ENCODE measurements at regions not wholly inside any gene's neighbourhood (a gene's known extent, or its start where the extent isn't known, plus 50 kb on each side); places are given as distances from the start of the nearest gene placed in this dataset.

DNA sequence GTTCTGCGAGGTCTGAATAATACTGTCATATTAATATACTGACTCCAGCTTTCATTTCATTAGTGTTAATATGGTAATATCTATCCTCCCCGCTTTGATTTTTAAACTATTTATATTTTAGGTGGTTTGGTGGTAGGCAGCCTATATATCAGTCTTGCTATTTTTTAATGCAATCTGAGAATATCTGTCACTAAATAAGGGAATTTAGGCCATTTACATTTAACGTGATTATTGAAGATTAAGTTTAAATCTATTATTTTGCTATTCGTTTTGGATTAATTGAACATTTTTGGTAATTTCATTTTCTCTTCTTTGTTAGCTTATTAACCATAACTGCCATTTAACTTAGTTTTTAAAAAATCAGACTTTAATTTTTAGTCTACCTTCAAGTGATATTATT, 247.7 kb upstream of the PMFBP1 start:
- TF ChIP-seq, protein P1, sequence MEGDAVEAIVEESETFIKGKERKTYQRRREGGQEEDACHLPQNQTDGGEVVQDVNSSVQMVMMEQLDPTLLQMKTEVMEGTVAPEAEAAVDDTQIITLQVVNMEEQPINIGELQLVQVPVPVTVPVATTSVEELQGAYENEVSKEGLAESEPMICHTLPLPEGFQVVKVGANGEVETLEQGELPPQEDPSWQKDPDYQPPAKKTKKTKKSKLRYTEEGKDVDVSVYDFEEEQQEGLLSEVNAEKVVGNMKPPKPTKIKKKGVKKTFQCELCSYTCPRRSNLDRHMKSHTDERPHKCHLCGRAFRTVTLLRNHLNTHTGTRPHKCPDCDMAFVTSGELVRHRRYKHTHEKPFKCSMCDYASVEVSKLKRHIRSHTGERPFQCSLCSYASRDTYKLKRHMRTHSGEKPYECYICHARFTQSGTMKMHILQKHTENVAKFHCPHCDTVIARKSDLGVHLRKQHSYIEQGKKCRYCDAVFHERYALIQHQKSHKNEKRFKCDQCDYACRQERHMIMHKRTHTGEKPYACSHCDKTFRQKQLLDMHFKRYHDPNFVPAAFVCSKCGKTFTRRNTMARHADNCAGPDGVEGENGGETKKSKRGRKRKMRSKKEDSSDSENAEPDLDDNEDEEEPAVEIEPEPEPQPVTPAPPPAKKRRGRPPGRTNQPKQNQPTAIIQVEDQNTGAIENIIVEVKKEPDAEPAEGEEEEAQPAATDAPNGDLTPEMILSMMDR (IDR thresholded peaks at IDR 0.05) = no peak
- TF ChIP-seq POLR2A (IDR thresholded peaks at IDR 0.05) = no peak

Measured in right lobe of liver (tissue), 4 donors.